SIG-M5 treated with dmso at 0.1 percent for 504 hours (cell line): ENCODE measurements at regions not wholly inside any gene's neighbourhood (a gene's known extent, or its start where the extent isn't known, plus 50 kb on each side); places are given as distances from the start of the nearest gene placed in this dataset.

Experiments used
- DNase-seq: peaks from one replicate; lab custom pipeline; 2025; ENCODE audit not compliant: unreplicated experiment; lab: John Stamatoyannopoulos, UW

- DNase-seq: no peak
These were observed 1825.1 kb upstream of the IGFBP7 start for GRCh38 chr4:58935332-58935731.

GRCh38 chr4:58936436-58936835 lies 1826.3 kb upstream of the IGFBP7 start:
- no peak for DNase-seq

DNA sequence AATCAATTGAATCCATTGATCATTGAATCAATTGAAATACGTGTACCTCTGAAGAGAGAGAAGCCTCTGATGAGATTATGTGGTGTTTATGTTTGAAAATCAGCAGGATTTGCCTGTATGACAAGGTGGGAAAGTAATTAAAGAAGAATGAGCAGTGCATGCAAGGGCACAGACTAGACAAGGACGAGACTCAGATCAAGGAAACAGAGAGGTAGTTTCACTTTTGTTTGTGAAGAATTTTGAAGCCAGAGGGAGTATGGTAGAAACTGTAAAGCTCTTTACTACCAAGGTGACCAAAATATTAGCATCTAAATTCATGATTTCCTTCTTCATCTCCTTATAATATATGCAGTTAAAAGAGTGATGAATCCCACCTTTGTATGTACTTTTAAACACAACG lies 1830.0 kb upstream of the IGFBP7 start:
- no peak for DNase-seq

DNA sequence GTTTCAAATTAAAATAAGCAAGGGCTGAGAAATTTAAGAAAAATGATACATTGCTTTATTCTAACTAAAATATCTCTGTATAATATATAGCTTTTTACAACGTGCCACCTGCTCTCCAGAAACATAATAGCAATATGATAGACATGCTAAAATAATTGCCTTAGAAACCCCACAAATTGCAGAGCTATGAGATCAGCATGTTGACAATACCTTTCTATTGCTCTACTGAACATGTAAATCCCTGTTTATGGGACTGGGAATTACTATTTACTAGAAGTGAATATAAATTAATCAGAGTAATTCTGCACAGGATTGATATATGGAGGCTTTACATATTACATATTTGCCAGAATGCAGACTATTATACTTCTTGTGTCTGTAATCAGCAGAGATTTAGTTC lies 1831.1 kb upstream of the IGFBP7 start:
- DNase-seq: no peak

DNA sequence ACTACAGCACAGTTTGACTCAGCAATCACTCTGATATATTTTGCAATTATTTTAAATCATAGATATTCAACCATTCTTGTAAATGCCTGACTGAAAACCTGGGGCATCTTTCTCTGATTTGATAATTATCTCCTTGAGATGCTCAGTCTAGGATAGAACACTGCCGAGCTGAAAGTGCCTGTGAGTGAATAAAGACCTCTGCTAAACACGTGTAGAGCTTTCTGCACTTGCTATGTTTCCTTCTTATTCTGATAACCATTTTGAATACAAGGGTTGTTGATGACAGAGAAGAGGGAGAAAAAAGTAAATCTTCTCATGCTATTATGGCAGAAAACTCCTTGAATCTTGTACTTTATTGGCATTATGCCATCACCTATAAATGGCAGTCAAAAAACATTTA lies 1843.4 kb upstream of the IGFBP7 start:
- no peak for DNase-seq

- DNase-seq: no peak
These were observed 1847.5 kb upstream of the IGFBP7 start for GRCh38 chr4:58957711-58958110.

DNA sequence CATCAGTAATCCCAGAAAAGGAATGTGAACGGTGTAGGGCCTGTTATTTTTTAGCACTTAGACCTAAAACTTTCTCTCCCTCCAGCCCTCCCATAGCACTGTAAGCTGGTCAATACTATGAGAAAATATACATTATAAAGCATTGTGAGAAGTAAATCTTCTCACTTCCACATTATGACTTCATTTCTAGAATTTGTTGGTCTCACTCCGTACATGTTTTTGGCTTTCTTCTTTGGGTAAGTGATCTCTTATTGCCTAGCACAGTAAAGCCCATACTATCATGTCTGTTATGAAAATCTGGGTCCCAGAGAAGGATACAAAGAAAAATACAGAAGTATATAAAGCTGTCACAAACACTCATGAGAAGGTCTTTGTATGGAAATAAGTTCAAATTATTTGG lies 1851.1 kb upstream of the IGFBP7 start:
- DNase-seq: no peak

DNA sequence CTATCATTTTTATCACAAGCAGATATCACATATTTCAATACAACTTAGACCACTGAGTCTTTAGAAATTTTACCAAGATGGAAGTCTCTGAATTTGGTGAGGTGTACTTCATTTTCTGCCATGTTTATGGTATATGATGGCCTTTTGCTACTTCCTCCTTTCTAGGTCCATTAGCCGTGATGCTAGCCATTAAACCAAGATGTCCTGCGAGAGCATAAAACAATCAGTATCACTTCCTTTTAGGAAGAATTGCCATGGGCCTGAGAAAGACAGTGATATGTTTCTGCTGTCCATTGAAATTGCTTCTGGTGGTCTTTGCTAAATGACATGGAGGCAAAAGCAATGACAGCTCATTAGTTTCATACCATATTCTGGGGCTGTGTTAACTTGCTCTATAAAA lies 1851.7 kb upstream of the IGFBP7 start:
- no peak for DNase-seq

DNA sequence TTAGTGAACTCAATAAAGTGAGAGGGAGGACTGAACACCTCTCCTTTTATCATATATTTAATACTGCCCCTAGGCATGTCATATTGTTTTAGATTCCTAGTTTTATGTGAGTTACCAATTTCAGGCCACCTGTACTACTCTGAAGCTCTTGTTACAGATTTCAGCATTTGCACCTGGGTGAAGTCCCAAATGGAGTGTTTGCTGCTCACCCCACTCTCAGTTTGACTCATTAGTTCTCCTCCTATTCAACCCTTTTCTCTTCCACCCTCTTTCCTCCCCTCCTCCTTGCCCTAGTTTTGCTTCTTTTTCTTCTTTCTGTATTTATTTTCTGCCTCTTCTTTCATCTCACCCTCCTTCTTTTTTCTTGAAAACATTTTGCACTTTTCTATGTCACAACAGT lies 1852.2 kb upstream of the IGFBP7 start:
- DNase-seq: no peak

DNA sequence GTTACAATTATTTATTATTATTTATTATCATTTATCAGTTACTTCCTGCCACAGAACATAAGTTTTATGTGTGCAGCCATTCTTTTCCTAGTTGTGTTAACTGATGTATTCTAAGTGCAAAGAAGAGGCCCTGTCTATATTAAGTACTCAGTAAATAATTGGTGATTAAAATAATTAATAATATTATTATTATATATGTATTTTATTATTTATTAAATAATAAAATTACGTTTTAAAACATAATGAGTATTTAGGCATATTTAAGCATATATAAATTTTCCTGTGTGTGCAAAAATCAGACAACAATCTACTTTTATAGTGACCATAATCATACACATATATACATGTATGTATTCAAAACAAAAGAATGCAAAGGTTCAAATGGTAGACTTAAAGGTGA lies 1871.6 kb upstream of the IGFBP7 start:
- no peak for DNase-seq

DNA sequence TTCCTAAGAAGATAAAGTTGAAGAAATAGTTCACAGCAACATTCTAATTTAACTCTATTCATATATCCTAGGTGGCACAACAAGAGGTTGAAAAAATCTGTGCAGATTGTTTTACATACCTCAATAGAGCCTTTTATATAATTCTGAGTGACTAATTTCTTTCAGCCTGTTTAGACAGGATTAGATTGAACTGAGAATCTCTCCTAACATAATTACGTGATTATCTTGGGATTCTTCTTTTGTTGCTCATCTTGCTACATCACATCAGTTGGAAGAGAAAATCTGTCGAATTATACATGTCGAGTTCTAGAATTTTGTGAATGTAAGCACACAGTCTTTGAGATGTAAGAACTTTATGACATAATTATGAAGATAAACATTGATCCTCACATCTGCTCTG lies 1873.7 kb upstream of the IGFBP7 start:
- DNase-seq: no peak

DNA sequence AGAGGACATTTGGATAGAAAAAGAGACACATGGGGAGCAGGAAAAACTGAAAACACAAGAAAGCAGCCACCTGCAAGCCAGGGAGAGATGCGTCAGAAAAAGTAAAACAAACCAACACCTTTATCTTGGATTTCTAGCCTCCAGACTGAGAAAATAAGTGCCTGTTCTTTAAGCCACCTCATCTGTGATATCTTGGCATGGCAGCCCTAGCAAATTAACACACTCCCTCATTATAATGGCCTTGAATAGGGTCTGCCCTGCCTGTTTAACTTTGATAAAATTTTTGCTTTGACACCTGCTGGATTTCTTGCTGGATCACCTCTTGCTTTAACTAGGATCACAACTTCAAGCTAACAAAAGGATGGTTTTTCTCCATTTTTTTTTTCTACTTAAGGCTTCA lies 1892.0 kb upstream of the IGFBP7 start:
- no peak for DNase-seq

GRCh38 chr4:59024257-59024656 lies 1914.1 kb upstream of the IGFBP7 start:
- DNase-seq: no peak

- no peak for DNase-seq
These were observed 1927.6 kb upstream of the IGFBP7 start for GRCh38 chr4:59037812-59038211.

DNA sequence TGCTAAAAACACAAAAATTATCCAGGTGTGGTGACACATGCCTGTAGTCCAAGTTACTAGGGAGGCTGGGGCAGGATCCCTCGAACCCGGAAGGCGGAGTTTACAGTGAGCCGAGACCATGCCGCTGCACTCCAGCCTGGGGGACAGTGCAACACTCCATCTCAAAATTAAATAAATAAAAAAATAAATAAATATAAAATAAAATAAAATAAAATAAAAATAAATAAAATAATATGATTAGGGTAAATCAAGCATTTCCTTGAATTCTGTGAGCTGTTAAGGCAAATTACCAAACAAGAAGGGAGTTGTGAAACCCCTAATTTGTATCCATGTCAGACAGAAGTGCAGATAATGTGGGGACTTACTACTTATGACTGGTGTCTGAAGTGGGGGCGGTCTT lies 1928.9 kb upstream of the IGFBP7 start:
- no peak for DNase-seq

DNA sequence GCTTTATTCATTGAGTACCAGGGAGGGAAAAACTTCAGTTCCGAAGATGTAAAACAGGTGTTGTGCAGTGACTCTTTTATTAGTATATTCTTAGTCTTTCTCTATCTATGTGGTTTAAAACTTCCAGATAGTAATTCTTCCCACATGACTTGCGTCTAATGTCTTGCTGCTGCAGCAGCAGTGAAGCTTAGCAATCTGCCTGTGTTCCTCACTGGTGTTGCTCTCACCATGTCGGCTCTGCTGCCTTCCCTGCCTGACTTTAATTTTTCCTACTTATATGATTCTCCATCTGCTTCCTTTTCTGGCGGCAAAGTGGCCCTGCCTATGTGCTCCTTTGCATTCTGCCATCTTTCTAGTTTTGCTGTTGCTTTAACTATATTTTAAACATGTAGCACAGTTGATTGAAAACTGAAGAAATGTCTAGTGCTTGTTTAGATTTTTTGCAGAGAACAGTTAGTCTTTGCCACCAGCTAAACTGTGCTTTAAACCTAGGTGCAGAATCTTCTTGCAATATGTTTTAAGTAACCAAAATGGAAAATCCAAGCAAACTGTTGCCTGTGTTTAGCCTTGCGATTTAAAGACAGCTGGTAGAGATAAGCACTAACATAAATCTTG lies 1934.2 kb upstream of the IGFBP7 start:
- no peak for DNase-seq

DNA sequence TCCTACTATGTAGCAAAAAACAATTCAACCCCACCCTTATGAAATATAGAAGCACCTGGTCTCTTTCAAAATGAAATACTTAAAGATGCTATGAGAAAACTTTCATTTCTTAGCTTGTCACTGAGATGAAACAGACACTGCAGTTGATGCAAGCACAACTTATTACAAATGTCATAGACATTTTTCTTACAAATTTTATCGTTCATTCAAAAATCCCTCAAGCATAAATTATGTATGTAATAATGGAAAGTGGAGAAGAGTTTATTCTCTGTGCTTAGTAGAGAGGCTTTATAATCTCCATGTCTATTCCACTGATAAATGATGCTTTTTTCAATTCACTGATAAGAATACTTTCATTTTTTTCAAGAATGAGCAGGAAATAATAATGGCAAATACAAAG lies 1943.9 kb upstream of the IGFBP7 start:
- DNase-seq: no peak

DNA sequence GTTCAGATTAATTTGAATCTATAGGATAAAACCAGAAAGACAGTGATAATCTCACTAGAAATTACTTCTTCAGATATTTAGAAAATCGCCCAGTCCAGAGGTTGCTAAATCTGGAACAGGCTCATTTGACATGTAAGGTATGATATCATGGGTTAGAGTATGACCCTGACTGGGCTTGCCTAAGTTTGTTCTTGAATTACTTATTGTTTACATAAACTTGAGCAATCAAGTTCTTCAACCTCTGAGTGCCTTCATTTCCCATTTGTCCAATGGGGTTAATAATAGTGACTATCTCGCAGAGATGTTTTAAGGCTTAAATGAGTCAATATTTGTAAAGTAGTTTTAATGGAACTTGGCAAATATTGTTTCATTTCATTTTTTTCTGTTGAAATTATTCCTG lies 1947.6 kb upstream of the IGFBP7 start:
- DNase-seq: no peak

DNA sequence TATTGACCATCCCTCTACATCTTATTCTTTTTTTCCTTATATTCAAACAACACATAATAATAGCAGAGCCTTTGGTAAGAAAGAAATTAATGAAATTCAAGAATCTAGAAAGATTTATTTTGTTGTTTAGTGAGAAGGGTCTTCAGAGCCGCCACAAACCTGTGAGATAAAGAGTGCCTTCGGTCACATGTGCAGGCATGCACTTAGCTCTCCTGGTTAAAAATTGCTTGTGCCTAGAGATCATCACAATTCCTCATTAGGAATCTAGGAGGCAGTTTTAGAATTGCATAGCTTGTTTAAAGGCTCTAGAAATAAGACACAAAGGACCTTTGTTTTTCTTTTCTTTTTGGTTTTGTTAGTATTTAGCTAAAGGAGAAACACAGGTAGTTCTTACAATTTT lies 1948.4 kb upstream of the IGFBP7 start:
- no peak for DNase-seq

- DNase-seq: no peak
These were observed 1950.0 kb upstream of the IGFBP7 start for GRCh38 chr4:59060002-59060846.

- no peak for DNase-seq
These were observed 1950.7 kb upstream of the IGFBP7 start for GRCh38 chr4:59060895-59061294.

GRCh38 chr4:59063015-59063720 lies 1953.0 kb upstream of the IGFBP7 start:
- DNase-seq: no peak
